Stomach (tissue), 8 donors: ENCODE measurements at regions not wholly inside any gene's neighbourhood (a gene's known extent, or its start where the extent isn't known, plus 50 kb on each side); places are given as distances from the start of the nearest gene placed in this dataset.

Source experiments
- DNase-seq, 2 donors: peaks; one replicate each; pipeline versions ENCODE4 v3.0.0 to v3.0.0-alpha.2; 2013 to 2019
- H3K27ac ChIP-seq, 5 donors: fragments of 200-600 bp in 4 of 5; sonication (generic) in 4 of 5; one replicate each; pipeline ENCODE4 v1.5.1; 2013 to 2019; ENCODE audit warnings: mild to moderate bottlenecking in 1 of 5, moderate library complexity in 1 of 5
- H3K27me3 ChIP-seq, 3 donors: fragments of 200-600 bp; sonication (generic); one replicate each; pipeline ENCODE4 v1.5.1; 2017 to 2019; ENCODE audit warnings: mixed run types in 1 of 3
- H3K36me3 ChIP-seq, 4 donors: fragments of 200-600 bp; sonication (generic); 1 replicate in 3 of 4; 2 replicates in 1 of 4; pipeline ENCODE4 v1.5.1; 2016 to 2019
- H3K4me1 ChIP-seq, 4 donors: fragments of 200-600 bp; sonication (generic); one replicate each; pipeline ENCODE4 v1.5.1; 2016 to 2019
- H3K4me3 ChIP-seq, 4 donors: fragments of 200-600 bp; sonication (generic) in 3 of 4; one replicate each; pipeline ENCODE4 v1.5.1; 2016 to 2019; ENCODE audit warnings: mild to moderate bottlenecking in 1 of 4
- H3K9me3 ChIP-seq, 4 donors: fragments of 200-600 bp; sonication (generic); one replicate each; pipeline ENCODE4 v1.5.1; 2016 to 2019
- CTCF ChIP-seq, 7 experiments: fragments of 450-650 bp in 4 of 7; fragments of 200-600 bp in 3 of 7; sonication (generic) in 3 of 7; IDR thresholded peaks; one replicate each; pipeline ENCODE4 v1.5.1; 2016 to 2019; ENCODE audit warnings: antibody characterized with exemption in 7 of 7, control low read depth in 2 of 7, mild to moderate bottlenecking in 1 of 7
- EP300 ChIP-seq: sonication (generic); formaldehyde crosslinking; IDR thresholded peaks from one replicate; pipeline ENCODE4 v1.6.1; 2017; ENCODE audit warnings: antibody characterized with exemption
- POLR2A ChIP-seq, 4 donors: fragments of 450-650 bp; IDR thresholded peaks; one replicate each; pipeline ENCODE4 v1.6.1; 2016; ENCODE audit warnings: antibody characterized with exemption in 4 of 4, control low read depth in 2 of 4, mild to moderate bottlenecking in 1 of 4, moderate library complexity in 1 of 4
- POLR2AphosphoS5 ChIP-seq, 3 donors: sonication (generic); formaldehyde crosslinking; IDR thresholded peaks; one replicate each; pipeline ENCODE4 v1.6.1; 2016; ENCODE audit warnings: antibody characterized with exemption in 3 of 3
- WGBS, 5 donors: extraction: QIAGEN DNeasy Blood & Tissue Kit in 3 of 5; methylation state at CpG; one replicate each; pipeline versions ENCODE4 v1.1.5 to v1.1.7; 2013 to 2018; 5-methylcytosine and 5-hydroxymethylcytosine counted together
- intact Hi-C: fragments of 100-400 bp; cut with DNase I; formaldehyde crosslinking; loops from one replicate; pipeline ENCODE4 v1.15.1; 2023; ENCODE audit warnings: low total_unique reads
- donor health status: healthy with polysubstance abuse.
- donor health status: Bipolar disorder and iron deficiency.
- donor health status: healthy.

- intact Hi-C loops, result no loop called here
- Histone ChIP-seq H3K4me3 (no peak overlapping the region), H3K9me3 (peaks cover 0 to 18% (median 9%) of the 10 kb centered on the region in 4 donors), H3K36me3 (no peaks in the 10 kb centered on the region), H3K27ac (no peak overlapping the region), H3K4me1 (no peaks in the 10 kb centered on the region), H3K27me3 (no peaks in the 10 kb centered on the region)
- TF ChIP-seq POLR2A (IDR thresholded peaks at IDR 0.05), result no peak
- TF ChIP-seq EP300, result no peak
- TF ChIP-seq POLR2AphosphoS5 (IDR thresholded peaks at IDR 0.05), result no peak
- no peak for TF ChIP-seq CTCF (IDR thresholded peaks at IDR 0.05)
- DNase-seq, result no peak
- WGBS, 5 donors, result 80 to 100% (median 100%) methylated on average over 1 of the region's 1 CpG
These were observed 341.1 kb downstream of the BTG1 start for GRCh38 chr12:91804533-91804932.

DNA sequence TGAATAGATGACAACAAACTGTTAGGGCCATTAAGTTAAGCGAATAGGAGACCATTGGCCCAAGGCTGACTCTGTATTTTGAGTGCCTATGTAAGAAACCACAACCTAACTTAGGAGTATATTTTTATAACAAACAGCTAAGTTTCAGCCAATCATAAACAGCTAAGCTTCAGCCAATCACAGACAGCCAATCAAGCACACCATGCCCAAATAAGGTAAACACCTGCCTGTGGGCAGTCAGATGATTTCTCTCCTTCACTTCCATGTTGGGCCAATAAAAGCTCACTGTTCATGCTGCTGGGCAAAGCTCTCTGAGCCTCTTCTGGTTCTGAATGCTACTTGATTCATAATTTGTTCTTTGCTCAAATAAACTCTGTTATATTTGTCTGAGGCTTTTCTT is 344.6 kb downstream of the BTG1 start:
- Histone ChIP-seq H3K4me1 (no peaks in the 10 kb centered on the region), H3K36me3 (no peaks in the 10 kb centered on the region), H3K4me3 (no peak overlapping the region), H3K27me3 (no peaks in the 10 kb centered on the region), H3K27ac (no peak overlapping the region), H3K9me3 (peaks cover 0 to 5% (median 2%) of the 10 kb centered on the region in 4 donors)
- 90 to 100% (median 99%) methylated on average over 1 of the region's 1 CpG for WGBS, 5 donors
- intact Hi-C loops, result no loop called here
- TF ChIP-seq POLR2A (IDR thresholded peaks at IDR 0.05) (no peak), EP300 (no peak), CTCF (IDR thresholded peaks at IDR 0.05) (no peak), POLR2AphosphoS5 (IDR thresholded peaks at IDR 0.05) (no peak)
- no peak for DNase-seq

DNA sequence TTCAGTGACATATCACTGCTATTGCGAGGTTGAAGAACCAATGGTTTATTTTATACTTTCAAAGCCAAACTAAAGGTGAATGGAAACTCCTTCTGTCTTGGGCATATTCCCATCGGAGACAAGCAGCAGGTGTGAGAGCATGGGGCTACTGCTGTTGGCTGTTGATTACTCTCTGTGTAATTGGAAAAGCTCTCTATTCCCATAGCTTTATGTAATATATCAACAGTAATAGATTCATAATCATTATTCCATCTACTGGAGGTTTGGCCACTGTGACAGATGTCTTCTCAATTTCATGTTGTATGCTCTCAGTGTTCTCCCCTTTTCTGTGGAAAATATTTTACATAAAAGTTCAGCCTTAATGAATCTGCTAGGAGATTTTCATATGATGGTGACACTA is 352.0 kb downstream of the BTG1 start:
- Histone ChIP-seq H3K27ac (no peak overlapping the region), H3K27me3 (no peaks in the 10 kb centered on the region), H3K4me1 (no peaks in the 10 kb centered on the region), H3K4me3 (no peak overlapping the region), H3K9me3 (no peaks in the 10 kb centered on the region), H3K36me3 (no peaks in the 10 kb centered on the region)
- intact Hi-C loops, result no loop called here
- no peak for DNase-seq
- no peak for TF ChIP-seq POLR2A (IDR thresholded peaks at IDR 0.05)
- no peak for TF ChIP-seq EP300
- TF ChIP-seq CTCF (IDR thresholded peaks at IDR 0.05), result no peak
- TF ChIP-seq POLR2AphosphoS5 (IDR thresholded peaks at IDR 0.05), result no peak
- 90 to 96% (median 91%) methylated on average over 2 of the region's 2 CpGs for WGBS, 5 donors

GRCh38 chr12:91792597-91792996 is 353.0 kb downstream of the BTG1 start:
- no peaks in the 10 kb centered on the region for H3K36me3 ChIP-seq
- no peak overlapping the region for H3K4me3 ChIP-seq
- WGBS, 5 donors, result 66 to 89% (median 86%) methylated on average over 1 of the region's 1 CpG
- no peaks in the 10 kb centered on the region for H3K9me3 ChIP-seq
- no peak overlapping the region for H3K27ac ChIP-seq
- H3K27me3 ChIP-seq, result no peaks in the 10 kb centered on the region
- TF ChIP-seq POLR2A (IDR thresholded peaks at IDR 0.05), result no peak
- TF ChIP-seq EP300, result no peak
- no peak for TF ChIP-seq POLR2AphosphoS5 (IDR thresholded peaks at IDR 0.05)
- no peak for TF ChIP-seq CTCF (IDR thresholded peaks at IDR 0.05)
- intact Hi-C loops, result no loop called here
- no peak for DNase-seq
- H3K4me1 ChIP-seq, result no peaks in the 10 kb centered on the region
